Tibial nerve (tissue), 4 donors: ENCODE measurements at regions not wholly inside any gene's neighbourhood (a gene's known extent, or its start where the extent isn't known, plus 50 kb on each side); places are given as distances from the start of the nearest gene placed in this dataset.

Experiments
- DNase-seq, 2 donors: peaks; one replicate each; pipeline ENCODE4 v3.0.0-alpha.2; 2019; ENCODE audit warnings: low spot score in 2 of 2
- H3K27ac ChIP-seq, 4 donors: fragments of 200-600 bp; sonication (generic) in 3 of 4; one replicate each; pipeline ENCODE4 v1.5.1; 2017 to 2019; ENCODE audit warnings: mild to moderate bottlenecking in 1 of 4
- H3K27me3 ChIP-seq, 2 donors: fragments of 200-600 bp; sonication (generic) in 1 of 2; one replicate each; pipeline versions ENCODE4 v1.5.1 to v1.6.0; 2017 to 2019
- H3K36me3 ChIP-seq, 3 donors: fragments of 200-600 bp; sonication (generic); one replicate each; pipeline ENCODE4 v1.5.1; 2018 to 2019
- H3K4me1 ChIP-seq, 4 donors: fragments of 200-600 bp; sonication (generic) in 3 of 4; one replicate each; pipeline ENCODE4 v1.5.1; 2017 to 2019
- H3K4me3 ChIP-seq, 4 donors: fragments of 200-600 bp; sonication (generic) in 3 of 4; one replicate each; pipeline ENCODE4 v1.5.1; 2017 to 2019; ENCODE audit warnings: mild to moderate bottlenecking in 1 of 4, moderate library complexity in 1 of 4
- H3K9me3 ChIP-seq, 4 donors: fragments of 200-600 bp; sonication (generic) in 3 of 4; one replicate each; pipeline ENCODE4 v1.5.1; 2017 to 2019
- CTCF ChIP-seq, 5 experiments: fragments of 200-600 bp in 3 of 5; fragments of 450-650 bp in 2 of 5; sonication (generic) in 3 of 5; IDR thresholded peaks; one replicate each; pipeline ENCODE4 v1.5.1; 2016 to 2019; ENCODE audit warnings: antibody characterized with exemption in 5 of 5, mild to moderate bottlenecking in 3 of 5, moderate library complexity in 2 of 5
- EP300 ChIP-seq, 2 donors: sonication (generic); formaldehyde crosslinking; IDR thresholded peaks; one replicate each; pipeline ENCODE4 v1.6.1; 2017; ENCODE audit warnings: antibody characterized with exemption in 2 of 2, mild to moderate bottlenecking in 1 of 2
- POLR2A ChIP-seq, 2 donors: fragments of 450-650 bp; IDR thresholded peaks; one replicate each; pipeline ENCODE4 v1.6.1; 2017; ENCODE audit warnings: antibody characterized with exemption in 2 of 2, mild to moderate bottlenecking in 2 of 2, moderate library complexity in 2 of 2
- WGBS, 2 donors: methylation state at CpG; one replicate each; pipeline ENCODE4 v1.1.5; 2018; 5-methylcytosine and 5-hydroxymethylcytosine counted together

- Histone ChIP-seq H3K27ac (no peak overlapping the region), H3K27me3 (no peaks in the 10 kb centered on the region), H3K36me3 (no peaks in the 10 kb centered on the region), H3K4me1 (no peaks in the 10 kb centered on the region), H3K4me3 (no peak overlapping the region), H3K9me3 (no peaks in the 10 kb centered on the region)
- no peak for DNase-seq
- 42 to 48% methylated on average over 3 of the region's 3 CpGs for WGBS, 2 donors
- no peak for TF ChIP-seq EP300 (IDR thresholded peaks at IDR 0.05)
- TF ChIP-seq POLR2A (IDR thresholded peaks at IDR 0.05), result no peak
- TF ChIP-seq CTCF (IDR thresholded peaks at IDR 0.05), result no peak
These were observed 1202.3 kb downstream of the NSUN3 start for GRCh38 chr3:95265129-95265528.

DNA sequence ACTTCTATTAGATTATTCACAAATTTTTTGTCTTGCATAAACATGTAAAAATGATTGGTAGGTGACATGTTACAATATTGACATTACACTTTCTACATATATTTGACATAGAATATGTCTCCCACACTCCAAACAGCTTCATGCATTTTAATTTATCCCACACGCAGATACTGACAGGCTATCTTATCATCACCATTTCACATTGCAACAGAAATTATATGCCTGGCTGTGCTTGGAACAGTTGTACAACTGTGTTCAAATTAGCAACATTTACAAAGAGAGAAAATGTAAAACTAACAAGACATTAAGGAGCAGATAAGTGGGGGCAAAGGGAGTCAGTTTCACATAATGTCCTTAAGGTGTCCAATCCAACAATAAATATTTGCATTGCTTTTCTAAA is 1208.5 kb downstream of the NSUN3 start:
- DNase-seq, result no peak
- no peaks in the 10 kb centered on the region for H3K4me1 ChIP-seq
- H3K36me3 ChIP-seq, result no peaks in the 10 kb centered on the region
- no peak for TF ChIP-seq CTCF (IDR thresholded peaks at IDR 0.05)
- no peak for TF ChIP-seq EP300 (IDR thresholded peaks at IDR 0.05)
- no peak for TF ChIP-seq POLR2A (IDR thresholded peaks at IDR 0.05)
- no peak overlapping the region for H3K27ac ChIP-seq
- WGBS, 2 donors, result 76 to 87% methylated on average over 1 of the region's 1 CpG
- no peaks in the 10 kb centered on the region for H3K9me3 ChIP-seq
- no peak overlapping the region for H3K4me3 ChIP-seq
- no peaks in the 10 kb centered on the region for H3K27me3 ChIP-seq

- WGBS, 2 donors, result 82 to 84% methylated on average over 3 of the region's 3 CpGs
- Histone ChIP-seq H3K27ac (no peak overlapping the region), H3K9me3 (no peaks in the 10 kb centered on the region), H3K4me3 (no peak overlapping the region), H3K36me3 (no peaks in the 10 kb centered on the region), H3K4me1 (no peaks in the 10 kb centered on the region), H3K27me3 (no peaks in the 10 kb centered on the region)
- TF ChIP-seq POLR2A (IDR thresholded peaks at IDR 0.05) (no peak), EP300 (IDR thresholded peaks at IDR 0.05) (no peak), CTCF (IDR thresholded peaks at IDR 0.05) (no peak)
- DNase-seq, result no peak
These were observed 1209.3 kb downstream of the NSUN3 start for GRCh38 chr3:95272166-95272565.

- no peak for DNase-seq
- H3K36me3 ChIP-seq, result no peaks in the 10 kb centered on the region
- no peak for TF ChIP-seq CTCF (IDR thresholded peaks at IDR 0.05)
- no peak for TF ChIP-seq EP300 (IDR thresholded peaks at IDR 0.05)
- no peak for TF ChIP-seq POLR2A (IDR thresholded peaks at IDR 0.05)
- 83 to 88% methylated on average over 2 of the region's 2 CpGs for WGBS, 2 donors
- peaks cover 0 to 6% (median 0%) of the 10 kb centered on the region in 4 donors for H3K4me1 ChIP-seq
- H3K27ac ChIP-seq, result no peak overlapping the region
- H3K27me3 ChIP-seq, result no peaks in the 10 kb centered on the region
- H3K9me3 ChIP-seq, result no peaks in the 10 kb centered on the region
- no peak overlapping the region for H3K4me3 ChIP-seq
These were observed 1209.9 kb downstream of the NSUN3 start for GRCh38 chr3:95272781-95273180.

GRCh38 chr3:95277613-95278012 is 1214.8 kb downstream of the NSUN3 start:
- no peak overlapping the region for H3K27ac ChIP-seq
- peaks cover 0 to 7% (median 0%) of the 10 kb centered on the region in 4 donors for H3K4me1 ChIP-seq
- no peak for DNase-seq

More at GRCh38 chr3:95277613-95278012, 1214.8 kb downstream of the NSUN3 start:
- Histone ChIP-seq H3K27me3 (no peaks in the 10 kb centered on the region), H3K36me3 (no peaks in the 10 kb centered on the region), H3K4me3 (no peak overlapping the region), H3K9me3 (peaks cover 0 to 2% (median 0%) of the 10 kb centered on the region in 4 donors)
- TF ChIP-seq EP300 (IDR thresholded peaks at IDR 0.05) (no peak), CTCF (IDR thresholded peaks at IDR 0.05) (no peak), POLR2A (IDR thresholded peaks at IDR 0.05) (no peak)
- 23% methylated on average over 3 of the region's 3 CpGs for WGBS, 2 donors
